ENCODE measurements at regions not wholly inside any gene's neighbourhood (a gene's known extent, or its start where the extent isn't known, plus 50 kb on each side); places are given as distances from the start of the nearest gene placed in this dataset.

DNA sequence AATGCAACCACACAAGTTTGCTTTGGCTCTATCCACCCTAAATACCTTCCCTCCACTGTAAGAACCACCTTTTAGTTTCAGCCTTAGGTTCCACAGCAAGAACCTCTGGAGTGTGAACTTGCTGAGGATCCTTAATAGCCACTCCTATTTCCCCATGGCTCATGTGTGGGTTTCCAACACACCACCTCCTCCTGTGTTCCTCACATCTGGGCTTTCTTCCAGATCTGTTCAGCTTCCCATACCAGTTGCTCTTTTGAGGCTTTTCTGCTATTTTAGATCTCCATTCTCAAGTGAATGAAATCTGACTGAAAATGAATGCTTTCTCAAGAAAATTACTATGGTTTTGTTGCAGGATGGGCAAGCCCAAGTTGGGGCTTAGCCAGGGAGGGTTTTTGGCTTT is 104.8 kb upstream of the MIR17HG start:
- Mint-ChIP-seq H3K4me3 (no peak overlapping the region), H3K27me3 (no peaks in the 10 kb centered on the region), H3K27ac (no peak overlapping the region), H3K36me3 (ENCODE audit: low read depth) (no peaks in the 10 kb centered on the region), H3K4me1 (no peaks in the 10 kb centered on the region), H3K9me3 (no peaks in the 10 kb centered on the region)
- intact Hi-C loops (cut with micrococcal nuclease) = no loop called here
- TF ChIP-seq, protein P1, sequence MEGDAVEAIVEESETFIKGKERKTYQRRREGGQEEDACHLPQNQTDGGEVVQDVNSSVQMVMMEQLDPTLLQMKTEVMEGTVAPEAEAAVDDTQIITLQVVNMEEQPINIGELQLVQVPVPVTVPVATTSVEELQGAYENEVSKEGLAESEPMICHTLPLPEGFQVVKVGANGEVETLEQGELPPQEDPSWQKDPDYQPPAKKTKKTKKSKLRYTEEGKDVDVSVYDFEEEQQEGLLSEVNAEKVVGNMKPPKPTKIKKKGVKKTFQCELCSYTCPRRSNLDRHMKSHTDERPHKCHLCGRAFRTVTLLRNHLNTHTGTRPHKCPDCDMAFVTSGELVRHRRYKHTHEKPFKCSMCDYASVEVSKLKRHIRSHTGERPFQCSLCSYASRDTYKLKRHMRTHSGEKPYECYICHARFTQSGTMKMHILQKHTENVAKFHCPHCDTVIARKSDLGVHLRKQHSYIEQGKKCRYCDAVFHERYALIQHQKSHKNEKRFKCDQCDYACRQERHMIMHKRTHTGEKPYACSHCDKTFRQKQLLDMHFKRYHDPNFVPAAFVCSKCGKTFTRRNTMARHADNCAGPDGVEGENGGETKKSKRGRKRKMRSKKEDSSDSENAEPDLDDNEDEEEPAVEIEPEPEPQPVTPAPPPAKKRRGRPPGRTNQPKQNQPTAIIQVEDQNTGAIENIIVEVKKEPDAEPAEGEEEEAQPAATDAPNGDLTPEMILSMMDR (IDR thresholded peaks at IDR 0.05) = no peak
- DNase-seq (no peak), ATAC-seq (ENCODE audit: low read depth) (no peak)
- POLR2A ChIA-PET = no interaction called here
- CTCF ChIA-PET = no interaction called here

DNA sequence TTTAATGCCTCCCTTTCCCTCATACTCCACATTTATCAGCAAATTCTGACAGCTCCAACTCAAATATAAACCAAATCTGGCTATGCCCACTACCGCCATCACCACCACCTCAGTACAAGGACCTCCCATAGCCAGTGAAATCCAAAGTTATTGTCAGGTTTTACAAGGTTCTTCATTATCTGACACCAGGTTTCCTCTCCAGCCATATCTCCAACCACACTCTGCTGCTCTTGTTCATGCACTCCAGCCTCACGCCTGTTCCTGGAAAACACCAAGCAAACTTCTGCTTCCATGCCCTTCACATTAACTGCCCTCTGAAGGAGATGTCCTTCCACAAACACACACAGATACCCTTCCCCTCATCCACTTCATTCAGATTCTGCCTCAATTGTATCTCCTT is 102.2 kb upstream of the MIR17HG start:
- POLR2A ChIA-PET = no interaction called here
- H3K27ac Mint-ChIP-seq = no peak overlapping the region
- H3K27me3 Mint-ChIP-seq = no peaks in the 10 kb centered on the region
- no peaks in the 10 kb centered on the region for H3K36me3 Mint-ChIP-seq (ENCODE audit: low read depth)
- TF ChIP-seq, protein P1 (IDR thresholded peaks at IDR 0.05) = no peak
- CTCF ChIA-PET = no interaction called here
- H3K4me1 Mint-ChIP-seq = no peaks in the 10 kb centered on the region
- H3K9me3 Mint-ChIP-seq = no peaks in the 10 kb centered on the region
- DNase-seq (no peak), ATAC-seq (ENCODE audit: low read depth) (no peak)
- no peak overlapping the region for H3K4me3 Mint-ChIP-seq
- intact Hi-C loops (cut with micrococcal nuclease) = no loop called here

- POLR2A ChIA-PET = no interaction called here
- DNase-seq (no peak), ATAC-seq (ENCODE audit: low read depth) (no peak)
- H3K27me3 Mint-ChIP-seq = no peaks in the 10 kb centered on the region
- CTCF ChIA-PET = no interaction called here
- no peak overlapping the region for H3K27ac Mint-ChIP-seq
- TF ChIP-seq, protein P1 (IDR thresholded peaks at IDR 0.05) = no peak
- no peak overlapping the region for H3K4me3 Mint-ChIP-seq
- H3K36me3 Mint-ChIP-seq (ENCODE audit: low read depth) = no peaks in the 10 kb centered on the region
- H3K9me3 Mint-ChIP-seq = no peaks in the 10 kb centered on the region
- intact Hi-C loops (cut with micrococcal nuclease) = loop anchor here (1.0 kb wide), 1 partner anchor 113 kb away; no protein-coding TSS in a partner anchor
- H3K4me1 Mint-ChIP-seq = no peaks in the 10 kb centered on the region
Observed at GRCh38 chr13:91247768-91248167, 99.7 kb upstream of the MIR17HG start.

GRCh38 chr13:91248249-91248648 is 99.2 kb upstream of the MIR17HG start:
- Mint-ChIP-seq H3K9me3 (no peaks in the 10 kb centered on the region), H3K36me3 (ENCODE audit: low read depth) (no peaks in the 10 kb centered on the region), H3K4me3 (no peak overlapping the region), H3K27ac (no peak overlapping the region), H3K27me3 (no peaks in the 10 kb centered on the region), H3K4me1 (no peaks in the 10 kb centered on the region)
- DNase-seq = no peak
- TF ChIP-seq, protein P1 (IDR thresholded peaks at IDR 0.05) = no peak
- ATAC-seq (ENCODE audit: low read depth) = no peak
- ChIA-PET POLR2A (no interaction called here), CTCF (no interaction called here)
- intact Hi-C loops (cut with micrococcal nuclease) = loop anchor here (1.0 kb wide), 1 partner anchor 114 kb away; no protein-coding TSS in a partner anchor

- H3K27ac Mint-ChIP-seq = no peak overlapping the region
- no peaks in the 10 kb centered on the region for H3K36me3 Mint-ChIP-seq (ENCODE audit: low read depth)
- intact Hi-C loops (cut with micrococcal nuclease) = no loop called here
- no peaks in the 10 kb centered on the region for H3K4me1 Mint-ChIP-seq
- peaks cover 3% of the 10 kb centered on the region for H3K27me3 Mint-ChIP-seq
- ChIA-PET CTCF (no interaction called here), POLR2A (no interaction called here)
- ATAC-seq (ENCODE audit: low read depth) (no peak), DNase-seq (no peak)
- no peak overlapping the region for H3K4me3 Mint-ChIP-seq
- no peaks in the 10 kb centered on the region for H3K9me3 Mint-ChIP-seq
- TF ChIP-seq, protein P1 (IDR thresholded peaks at IDR 0.05) = no peak
Observed at GRCh38 chr13:91249370-91249769, 98.1 kb upstream of the MIR17HG start.
